ENCODE measurements at regions not wholly inside any gene's neighbourhood (a gene's known extent, or its start where the extent isn't known, plus 50 kb on each side); places are given as distances from the start of the nearest gene placed in this dataset.

DNA sequence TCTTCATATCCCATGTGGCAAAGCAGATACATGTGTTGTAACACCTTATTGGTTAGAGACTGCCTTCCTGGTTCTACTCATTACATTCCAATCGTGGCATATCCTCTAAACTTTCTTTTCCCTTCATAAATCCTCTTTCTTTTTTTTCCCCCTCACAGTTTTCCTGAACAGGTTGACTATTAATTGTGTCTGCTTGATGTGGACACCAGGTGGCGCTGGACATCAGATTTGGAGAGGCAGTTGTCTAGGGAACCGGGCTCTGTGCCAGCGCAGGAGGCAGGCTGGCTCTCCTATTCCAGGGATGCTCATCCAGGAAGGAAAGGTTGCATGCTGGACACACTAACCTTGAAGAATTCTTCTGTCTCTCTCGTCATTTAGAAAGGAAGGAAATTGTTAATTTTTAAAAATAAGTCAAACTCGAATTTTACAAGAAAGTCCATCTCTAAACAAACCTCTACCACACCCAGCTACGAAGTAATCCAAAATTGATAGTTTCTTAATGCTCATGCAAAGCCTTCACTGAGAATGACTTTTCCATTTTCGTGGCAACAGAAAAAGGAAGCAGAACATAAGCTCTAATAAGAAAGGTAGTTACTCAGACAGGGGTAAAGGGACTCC is 59.4 kb upstream of the ASB17 start:
- TF ChIP-seq, protein P1, sequence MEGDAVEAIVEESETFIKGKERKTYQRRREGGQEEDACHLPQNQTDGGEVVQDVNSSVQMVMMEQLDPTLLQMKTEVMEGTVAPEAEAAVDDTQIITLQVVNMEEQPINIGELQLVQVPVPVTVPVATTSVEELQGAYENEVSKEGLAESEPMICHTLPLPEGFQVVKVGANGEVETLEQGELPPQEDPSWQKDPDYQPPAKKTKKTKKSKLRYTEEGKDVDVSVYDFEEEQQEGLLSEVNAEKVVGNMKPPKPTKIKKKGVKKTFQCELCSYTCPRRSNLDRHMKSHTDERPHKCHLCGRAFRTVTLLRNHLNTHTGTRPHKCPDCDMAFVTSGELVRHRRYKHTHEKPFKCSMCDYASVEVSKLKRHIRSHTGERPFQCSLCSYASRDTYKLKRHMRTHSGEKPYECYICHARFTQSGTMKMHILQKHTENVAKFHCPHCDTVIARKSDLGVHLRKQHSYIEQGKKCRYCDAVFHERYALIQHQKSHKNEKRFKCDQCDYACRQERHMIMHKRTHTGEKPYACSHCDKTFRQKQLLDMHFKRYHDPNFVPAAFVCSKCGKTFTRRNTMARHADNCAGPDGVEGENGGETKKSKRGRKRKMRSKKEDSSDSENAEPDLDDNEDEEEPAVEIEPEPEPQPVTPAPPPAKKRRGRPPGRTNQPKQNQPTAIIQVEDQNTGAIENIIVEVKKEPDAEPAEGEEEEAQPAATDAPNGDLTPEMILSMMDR (IDR thresholded peaks at IDR 0.05) = peak; percentile 93
- TF ChIP-seq EZH2 (IDR thresholded peaks at IDR 0.05) = no peak
